HG02759 (cell line): ENCODE measurements at regions not wholly inside any gene's neighbourhood (a gene's known extent, or its start where the extent isn't known, plus 50 kb on each side); places are given as distances from the start of the nearest gene placed in this dataset.
"Not testable (repeated sequence)": the region's sequence is repeated elsewhere in the genome, so short reads cannot be mapped to it uniquely, and the experiment has no call there.

Experiments used
- ATAC-seq: cut with Tn5 transposase; IDR thresholded peaks from one replicate; pipeline ENCODE4 v1.9.1; 2021; ENCODE audit warnings: mild to moderate bottlenecking, moderate library complexity; ENCODE audit not compliant: unreplicated experiment

DNA sequence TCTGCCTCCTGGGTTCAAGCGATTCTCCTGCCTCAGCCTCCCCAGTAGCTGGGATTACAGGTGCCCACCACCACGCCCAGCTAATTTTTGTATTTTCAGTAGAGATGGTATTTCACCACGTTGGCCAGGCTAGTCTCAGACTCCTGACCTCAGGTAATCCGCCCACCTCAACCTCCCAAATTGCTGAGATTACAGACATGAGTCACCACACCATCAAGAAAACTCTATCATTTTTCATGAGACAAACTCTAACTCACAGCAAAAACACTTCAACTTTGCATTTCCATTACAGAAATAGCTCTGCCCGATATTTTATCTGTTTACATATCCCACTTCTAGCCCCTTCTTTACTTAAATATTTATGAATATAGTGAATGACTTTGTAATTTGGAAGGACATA lies 561.1 kb downstream of the TMX3 start:
- ATAC-seq, result not testable (repeated sequence)

- ATAC-seq, result no peak
Measured at GRCh38 chr18:68152770-68153169, 562.1 kb downstream of the TMX3 start.

DNA sequence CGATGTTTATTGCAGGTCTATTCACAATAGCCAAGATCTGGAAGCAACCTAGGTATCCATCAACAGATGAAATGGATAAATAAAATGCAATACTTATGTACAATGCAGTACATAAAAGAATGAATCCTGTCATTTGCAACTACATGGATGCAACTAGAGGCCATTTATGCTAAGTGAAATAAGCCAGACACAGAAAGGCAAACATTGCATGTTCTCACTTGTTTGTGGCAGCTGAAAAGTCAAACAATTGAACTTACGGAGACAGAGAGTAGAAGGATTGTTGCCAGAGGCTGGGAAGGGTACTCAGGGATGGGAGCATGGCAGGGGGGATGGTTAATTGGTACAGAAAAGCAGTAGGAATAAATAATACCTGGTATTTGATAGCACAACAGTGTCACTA lies 563.9 kb downstream of the TMX3 start:
- ATAC-seq, result no peak

- ATAC-seq, result no peak
Measured at GRCh38 chr18:68148863-68149262, 566.0 kb downstream of the TMX3 start.

GRCh38 chr18:68147728-68148127 lies 567.2 kb downstream of the TMX3 start:
- no peak for ATAC-seq

DNA sequence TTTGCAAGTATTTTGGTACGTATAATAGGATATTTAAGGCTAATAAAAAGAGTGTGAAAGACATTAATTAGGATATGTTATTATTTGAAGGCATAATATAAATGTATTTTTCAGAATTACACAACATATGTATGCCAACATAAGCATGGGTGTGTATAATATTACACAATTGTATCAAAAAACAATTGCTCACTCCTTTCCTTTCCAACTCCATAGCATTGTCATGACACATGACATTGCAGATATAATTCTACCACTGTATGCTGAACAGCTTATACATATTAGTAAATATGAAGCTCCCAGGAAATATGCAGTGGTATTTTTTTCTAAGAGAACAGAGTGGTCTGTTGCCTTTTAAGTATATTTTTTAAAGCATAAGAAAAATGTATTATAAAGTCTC lies 593.1 kb downstream of the TMX3 start:
- no peak for ATAC-seq

- no peak for ATAC-seq
Measured at GRCh38 chr18:68121308-68121707, 593.6 kb downstream of the TMX3 start.

DNA sequence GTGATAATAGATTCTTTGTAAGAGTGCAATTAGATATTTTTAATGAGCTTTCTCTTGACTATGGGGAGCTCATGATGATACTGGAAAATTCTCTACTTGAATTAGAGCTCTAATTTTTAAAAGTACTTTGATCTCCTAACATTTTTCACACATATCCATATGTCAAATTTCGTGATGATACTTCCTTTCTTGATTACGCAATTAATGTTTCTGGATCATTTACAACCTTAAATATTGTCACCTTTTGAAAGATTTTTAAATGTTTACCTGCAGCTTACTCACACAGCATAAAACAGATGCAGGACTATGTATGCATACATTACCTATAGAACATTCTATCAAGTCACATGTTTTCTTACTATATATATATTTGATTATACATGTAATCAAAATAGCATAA lies 598.5 kb upstream of the DSEL start:
- ATAC-seq, result no peak

GRCh38 chr18:68104036-68104435 lies 587.5 kb upstream of the DSEL start:
- ATAC-seq, result no peak

DNA sequence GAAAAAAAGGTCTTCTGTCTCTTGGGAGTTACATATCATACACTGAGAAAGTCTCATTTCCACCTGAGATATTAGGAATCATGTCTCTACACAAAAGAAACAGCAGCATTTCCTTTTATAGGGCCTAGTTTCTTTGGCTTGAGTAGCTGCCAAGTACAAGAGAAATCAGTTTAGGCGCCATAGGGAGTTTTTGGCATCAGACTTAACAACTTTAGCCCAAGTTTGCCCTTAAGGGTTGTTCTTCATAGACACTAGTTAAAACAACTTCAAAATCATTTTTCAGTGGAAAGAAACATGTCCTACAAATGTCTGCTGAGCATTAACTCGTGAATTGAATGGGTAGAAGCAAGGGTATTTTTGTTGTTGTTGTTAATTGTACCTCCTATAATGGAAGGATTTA lies 587.0 kb upstream of the DSEL start:
- no peak for ATAC-seq

- no peak for ATAC-seq
Measured at GRCh38 chr18:68102117-68102516, 585.6 kb upstream of the DSEL start.

DNA sequence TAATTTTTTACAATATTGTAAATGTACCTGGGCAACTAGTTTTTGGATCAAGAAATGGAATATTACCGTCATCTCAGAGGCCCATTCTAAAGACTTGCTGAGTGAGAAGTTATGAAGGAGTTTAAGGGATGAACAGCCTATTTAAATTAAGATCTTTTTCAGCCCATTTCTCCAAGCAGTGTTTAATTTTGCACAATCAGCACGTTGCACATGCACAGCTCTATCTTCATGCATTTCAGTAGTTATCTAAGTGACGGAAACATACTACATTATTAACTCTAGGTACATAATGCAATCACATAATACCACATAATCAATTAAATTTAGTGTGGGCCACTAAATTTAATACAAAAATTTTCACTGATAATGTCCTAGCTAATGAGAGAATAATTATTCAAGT lies 582.1 kb upstream of the DSEL start:
- ATAC-seq, result no peak

DNA sequence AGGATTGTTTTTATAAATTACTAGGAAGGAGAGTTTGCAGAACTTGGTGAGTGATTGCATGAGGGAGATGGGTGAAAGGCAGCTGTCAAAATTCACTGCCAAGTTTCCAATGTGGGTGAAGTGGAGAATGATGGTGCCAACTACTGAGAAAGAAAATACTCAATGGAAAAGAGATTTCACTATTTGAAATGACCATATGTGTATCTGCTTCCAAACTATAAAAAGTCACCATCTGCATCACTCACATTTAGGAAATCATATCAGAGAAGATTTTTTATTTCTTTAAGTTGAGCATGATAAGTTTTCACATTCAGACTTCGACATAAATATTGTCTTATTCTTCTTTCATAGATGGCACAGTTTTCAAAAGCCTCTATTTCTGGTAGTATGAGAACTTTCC lies 570.0 kb upstream of the DSEL start:
- no peak for ATAC-seq

- no peak for ATAC-seq
Measured at GRCh38 chr18:68085251-68085650, 568.7 kb upstream of the DSEL start.

GRCh38 chr18:68083776-68084175 lies 567.3 kb upstream of the DSEL start:
- ATAC-seq, result no peak

DNA sequence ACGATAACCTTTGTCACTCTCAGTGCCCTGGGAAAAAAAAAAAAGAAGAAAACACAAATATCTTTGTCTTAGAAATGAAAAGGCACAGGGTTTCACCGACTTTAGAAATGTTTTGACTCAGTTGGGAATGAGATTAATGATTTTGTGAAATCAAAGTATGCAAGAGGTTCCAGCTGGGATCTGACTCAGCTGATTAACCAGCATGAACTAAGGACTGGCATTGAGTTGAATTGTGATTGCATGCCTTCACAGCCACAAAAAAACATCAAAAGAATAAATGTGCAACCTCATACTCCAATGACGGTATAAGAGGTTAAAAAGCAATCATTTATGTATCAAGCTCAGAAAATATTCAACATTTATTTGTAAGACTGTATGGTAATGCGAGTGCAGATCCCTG lies 566.6 kb upstream of the DSEL start:
- no peak for ATAC-seq

- ATAC-seq, result no peak
Measured at GRCh38 chr18:68072744-68073143, 556.2 kb upstream of the DSEL start.

DNA sequence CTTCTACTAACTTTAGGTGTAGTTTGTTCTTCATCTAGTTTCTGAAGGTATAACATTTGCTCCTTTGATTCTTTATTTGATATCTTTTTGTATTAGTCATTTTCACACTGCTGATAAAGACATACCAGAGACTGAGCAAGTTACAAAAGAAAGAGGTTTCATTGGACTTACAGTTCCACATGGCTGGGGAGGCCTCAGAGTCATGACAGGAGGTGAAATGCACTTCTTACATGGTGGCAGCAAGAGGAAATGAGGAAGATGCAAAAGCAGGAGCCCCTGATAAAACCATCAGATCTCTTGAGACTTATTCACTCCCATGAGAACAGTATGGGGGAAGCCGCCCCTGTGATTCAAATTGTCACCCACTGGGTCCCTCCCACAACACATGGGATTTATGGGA lies 544.4 kb upstream of the DSEL start:
- no peak for ATAC-seq

- ATAC-seq, result no peak
Measured at GRCh38 chr18:68056936-68057335, 540.4 kb upstream of the DSEL start.

GRCh38 chr18:68054669-68055068 lies 538.1 kb upstream of the DSEL start:
- ATAC-seq, result no peak

DNA sequence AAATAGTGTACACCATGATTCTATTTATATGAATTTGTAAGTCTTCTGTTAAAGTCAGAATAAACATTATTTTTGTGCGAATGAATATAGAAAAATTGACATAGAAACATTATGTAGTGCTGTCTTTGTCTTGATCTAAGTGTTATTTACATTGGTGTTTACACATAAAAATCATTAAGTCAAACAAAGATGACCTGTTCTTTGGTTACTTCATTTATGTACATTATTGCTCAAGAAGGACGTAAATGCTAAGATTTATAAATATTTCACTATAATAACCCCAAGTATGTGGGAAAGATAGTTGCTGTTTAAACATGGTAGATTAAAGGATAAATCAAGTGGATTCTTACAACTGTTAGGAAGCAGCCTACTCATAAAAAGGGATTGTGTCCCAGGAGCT lies 536.8 kb upstream of the DSEL start:
- no peak for ATAC-seq

DNA sequence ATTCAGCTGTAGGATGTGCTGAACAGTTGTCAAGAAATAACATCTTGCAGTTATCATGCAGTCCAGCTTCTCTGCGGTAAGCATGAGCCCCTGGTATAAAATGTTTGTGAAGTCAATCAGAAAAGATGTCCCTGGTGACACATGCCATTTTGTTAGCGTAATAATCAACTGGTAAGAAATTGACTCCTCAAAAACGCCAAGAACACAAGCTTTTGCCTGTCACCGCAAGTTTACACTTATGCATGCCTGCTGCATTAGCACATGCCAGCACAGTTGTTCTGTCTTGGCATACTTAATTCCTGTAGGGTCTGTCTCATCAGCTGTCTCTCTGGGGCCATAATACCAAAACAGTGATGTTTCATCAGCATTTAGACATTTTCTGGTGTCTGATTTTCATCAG lies 524.8 kb upstream of the DSEL start:
- no peak for ATAC-seq

DNA sequence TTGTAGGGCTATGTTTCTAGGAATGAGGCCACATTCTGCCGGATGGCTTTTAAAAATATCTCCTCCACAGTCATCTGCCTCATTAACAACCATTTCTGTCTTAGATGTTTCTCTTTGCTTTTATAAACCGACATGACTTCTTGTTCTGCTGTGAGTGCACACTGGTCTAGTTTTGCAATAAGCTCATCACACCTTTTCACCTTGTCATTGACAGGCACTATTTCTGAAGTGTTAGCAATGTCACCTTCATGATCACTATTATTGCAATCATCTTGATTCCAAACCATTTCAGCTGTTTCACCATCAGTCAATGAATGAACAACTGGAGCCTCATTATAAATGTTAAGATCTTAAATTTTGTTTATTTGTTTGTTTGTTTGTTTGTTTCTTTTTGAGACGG lies 523.7 kb upstream of the DSEL start:
- ATAC-seq, result no peak
